ENCODE measurements at regions not wholly inside any gene's neighbourhood (a gene's known extent, or its start where the extent isn't known, plus 50 kb on each side); places are given as distances from the start of the nearest gene placed in this dataset.

DNA sequence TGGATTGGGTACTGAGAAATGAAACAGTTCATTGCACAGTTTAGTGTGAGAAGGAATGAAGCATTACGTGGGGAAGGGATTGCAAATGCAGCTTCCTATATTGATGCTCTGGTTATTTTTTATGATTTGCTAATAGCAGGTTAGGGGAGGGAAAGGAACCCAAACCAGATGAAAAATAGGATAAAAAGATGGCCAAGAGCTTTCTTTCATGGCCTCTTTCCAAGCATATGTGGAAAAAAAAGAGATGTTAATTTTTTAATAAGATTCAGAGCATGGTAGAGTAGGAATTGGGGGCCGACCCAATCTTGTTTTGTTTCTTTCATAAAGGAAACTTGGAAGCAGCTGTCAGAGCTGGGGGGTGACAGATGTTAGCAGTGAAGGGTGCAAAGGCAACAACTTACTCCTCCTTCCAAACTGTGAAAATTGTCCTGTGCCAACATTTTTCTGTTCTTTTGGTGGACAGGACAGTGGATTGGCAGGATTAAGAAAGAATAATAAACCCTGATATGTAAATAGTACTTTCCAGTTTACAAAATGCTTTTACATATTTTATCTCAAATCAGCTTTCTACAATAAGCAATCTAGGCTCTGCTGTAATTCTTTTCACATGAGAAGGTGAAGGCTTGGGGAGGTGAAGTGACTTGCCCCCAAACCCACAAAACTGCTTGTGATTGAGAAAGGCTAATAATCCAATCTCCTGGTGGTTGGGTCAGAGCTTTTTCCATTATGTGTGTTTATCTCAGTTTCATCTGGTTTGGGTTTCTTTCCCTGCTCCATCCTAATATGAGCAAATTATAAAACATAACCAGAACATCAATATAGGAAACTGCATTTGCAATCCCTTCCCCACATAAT, 270.1 kb downstream of the ETAA1 start:
- no peak for TF ChIP-seq EZH2 (IDR thresholded peaks at IDR 0.05)
- TF ChIP-seq POLR2AphosphoS5 (IDR thresholded peaks at IDR 0.05; ENCODE audit: borderline replicate concordance, low read depth, low read length): no peak
- no peak for TF ChIP-seq FOXP2 (optimal IDR thresholded peaks at IDR 0.05; ENCODE audit: control extremely low read depth, extremely low read length, insufficient read depth)

Data from SK-N-MC (cell line).